ENCODE measurements at regions not wholly inside any gene's neighbourhood (a gene's known extent, or its start where the extent isn't known, plus 50 kb on each side); places are given as distances from the start of the nearest gene placed in this dataset.

DNA sequence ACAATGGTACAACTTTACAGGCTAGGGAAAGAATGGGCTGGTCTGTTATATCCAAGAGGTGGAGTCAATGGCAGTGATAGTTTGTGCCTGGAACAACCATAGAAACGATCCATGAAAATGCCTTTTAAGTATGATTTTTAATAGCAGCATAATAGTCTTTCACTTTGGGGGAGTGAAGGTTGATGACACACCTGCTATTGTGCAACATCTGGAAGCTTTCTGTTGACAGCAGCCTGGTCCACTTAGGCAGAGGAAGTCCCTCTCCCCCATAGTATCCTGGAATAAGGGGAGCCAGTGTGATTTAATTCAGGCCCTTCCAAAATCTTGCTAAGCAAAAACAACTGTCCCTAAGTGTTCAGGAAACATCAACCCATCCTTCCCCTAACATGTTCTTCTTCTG is 56.3 kb upstream of the HS3ST4 start:
- H3K18ac ChIP-seq (ENCODE audit: extremely low read depth, low read length): no peak overlapping the region
- H4K20me1 ChIP-seq (replicated peaks in 1 of 2; ENCODE audit: control insufficient read depth in 1 of 2, insufficient read depth in 2 of 2, low read length in 2 of 2): no peaks in the 10 kb centered on the region
- no peaks in the 10 kb centered on the region for H3K79me2 ChIP-seq (ENCODE audit: control insufficient read depth in 1 of 2, insufficient read depth in 2 of 2, low read length in 2 of 2)
- no peak overlapping the region for H3K14ac ChIP-seq (ENCODE audit: insufficient read length)
- H3K56ac ChIP-seq (replicated peaks; ENCODE audit: insufficient read length, low read depth, low read length): no peak overlapping the region
- H2BK120ac ChIP-seq (replicated peaks; ENCODE audit: low read depth, low read length): no peak overlapping the region
- no peak overlapping the region for H2BK5ac ChIP-seq (ENCODE audit: low read depth, low read length)
- POLR2A ChIA-PET (ENCODE audit: partially characterized antibody): interaction anchor here (0.5 kb wide), 1 partner anchor 51 kb away, joined by 3 read pairs; no protein-coding TSS in a partner anchor
- H3K27ac ChIP-seq (ENCODE audit: low read depth, low read length): no peak overlapping the region
- no peak overlapping the region for H2AFZ ChIP-seq (ENCODE audit: low read length)
- no peak overlapping the region for H2BK12ac ChIP-seq (ENCODE audit: low read depth, low read length)
- no peak overlapping the region for H3K4me3 ChIP-seq (ENCODE audit: extremely low read depth in 1 of 4, insufficient read depth in 2 of 4, low read depth in 3 of 4, low read length in 4 of 4)
- FAIRE-seq: no peak
- H3K9ac ChIP-seq (replicated peaks in 1 of 4; ENCODE audit: extremely low read depth in 1 of 4, low read depth in 3 of 4, low read length in 3 of 4): no peak overlapping the region
- H4K5ac ChIP-seq (ENCODE audit: insufficient read length, low read depth, low read length): no peak overlapping the region
- no peak overlapping the region for H4K8ac ChIP-seq (ENCODE audit: extremely low read depth, insufficient read depth, low read length)
- H3K4ac ChIP-seq (replicated peaks; ENCODE audit: insufficient read length, low read depth, low read length): no peak overlapping the region
- TF ChIP-seq MAX (IDR thresholded peaks at IDR 0.05): no peak
- no peak for TF ChIP-seq BACH1 (IDR thresholded peaks at IDR 0.05; ENCODE audit: low read length)
- no peak for TF ChIP-seq FOSL1 (IDR thresholded peaks at IDR 0.05; ENCODE audit: insufficient read depth, low read depth, low read length)
- no peak for TF ChIP-seq MAFK (IDR thresholded peaks at IDR 0.05; ENCODE audit: low read depth, low read length)
- TF ChIP-seq NRF1 (IDR thresholded peaks at IDR 0.05; ENCODE audit: low read depth, low read length): no peak
- no peak for TF ChIP-seq RNF2 (IDR thresholded peaks at IDR 0.05; ENCODE audit: borderline replicate concordance, low read depth, low read length, missing control alignments, poor library complexity, severe bottlenecking)
- TF ChIP-seq SUZ12 (IDR thresholded peaks at IDR 0.05; ENCODE audit: low read length): no peak
- no peak for TF ChIP-seq POLR2A (IDR thresholded peaks at IDR 0.05; ENCODE audit: control extremely low read depth in 1 of 2, low read depth in 2 of 2, low read length in 2 of 2)
- no peak for TF ChIP-seq RAD21 (IDR thresholded peaks at IDR 0.05 in 1 of 2, conservative IDR thresholded peaks at IDR 0.05 in 1 of 2; ENCODE audit: low read depth in 2 of 2, low read length in 2 of 2)
- no peaks in the 10 kb centered on the region for H3K4me1 ChIP-seq (replicated peaks in 1 of 4; ENCODE audit: control insufficient read depth in 3 of 4, insufficient read depth in 4 of 4, low read length in 3 of 4)
- H3K27me3 ChIP-seq (replicated peaks in 1 of 4; ENCODE audit: control insufficient read depth in 3 of 4, extremely low read depth in 1 of 4, insufficient read depth in 3 of 4, low read length in 3 of 4): no peaks in the 10 kb centered on the region
- H4K91ac ChIP-seq (replicated peaks; ENCODE audit: insufficient read length, low read length): no peak overlapping the region
- no peak overlapping the region for H2BK15ac ChIP-seq (ENCODE audit: low read length)
- H3K36me3 ChIP-seq (ENCODE audit: control insufficient read depth in 2 of 4, insufficient read depth in 4 of 4, low read length in 3 of 4): no peaks in the 10 kb centered on the region
- 95% methylated on average over 1 of the region's 1 CpG; no CpG with 5 or more reads in 1 of the 2 experiments for WGBS, 2 experiments (ENCODE audit: extremely low coverage in 1 of 2, insufficient coverage in 1 of 2, insufficient read length in 1 of 2, insufficient replicate concordance in 2 of 2, low coverage in 1 of 2, low lambda C conversion rate in 2 of 2, missing lambda C conversion rate in 1 of 2)
- no peaks in the 10 kb centered on the region for H3K79me1 ChIP-seq (ENCODE audit: low read depth, low read length)
- H3K23ac ChIP-seq (ENCODE audit: insufficient read length): no peak overlapping the region
- CTCF ChIA-PET (ENCODE audit: partially characterized antibody): no interaction called here
- no peak for DNase-seq (ENCODE audit: low read depth in 1 of 2, low spot score in 2 of 2)
- no peak overlapping the region for H2AK5ac ChIP-seq (ENCODE audit: low read depth, low read length)
- H3K9me3 ChIP-seq (ENCODE audit: insufficient read depth in 2 of 2, low read depth in 1 of 2, low read length in 1 of 2): no peaks in the 10 kb centered on the region
- no peaks in the 10 kb centered on the region for H3K23me2 ChIP-seq (ENCODE audit: low read depth, low read length)
- H3K4me2 ChIP-seq (ENCODE audit: insufficient read depth in 1 of 2, low read depth in 2 of 2, low read length in 2 of 2): no peak overlapping the region
- no peak overlapping the region for H2BK20ac ChIP-seq (ENCODE audit: low read length)

All from H1 (cell line).